Activated gamma-delta T cell (primary cell): ENCODE measurements at regions not wholly inside any gene's neighbourhood (a gene's known extent, or its start where the extent isn't known, plus 50 kb on each side); places are given as distances from the start of the nearest gene placed in this dataset.

Source experiments
- DNase-seq: peaks from one replicate; lab custom pipeline; 2025; lab: John Stamatoyannopoulos, UW

- DNase-seq, result no peak
Observed at GRCh38 chr3:40817017-40817416, 292.3 kb downstream of the ZNF621 start.

GRCh38 chr3:40821315-40821714, 296.6 kb downstream of the ZNF621 start:
- DNase-seq, result no peak

- DNase-seq, result no peak
Observed at GRCh38 chr3:40827226-40827625, 302.5 kb downstream of the ZNF621 start.

- DNase-seq, result no peak
Observed at GRCh38 chr3:40827942-40828688, 303.4 kb downstream of the ZNF621 start.

GRCh38 chr3:40828741-40829415, 304.1 kb downstream of the ZNF621 start:
- DNase-seq, result no peak

- no peak for DNase-seq
Observed at GRCh38 chr3:40829876-40830275, 305.1 kb downstream of the ZNF621 start.

- DNase-seq, result no peak
Observed at GRCh38 chr3:40837300-40837699, 312.5 kb downstream of the ZNF621 start.

- DNase-seq, result no peak
Observed at GRCh38 chr3:40841131-40841530, 316.4 kb downstream of the ZNF621 start.

- no peak for DNase-seq
Observed at GRCh38 chr3:40841570-40842109, 316.9 kb downstream of the ZNF621 start.

- no peak for DNase-seq
Observed at GRCh38 chr3:40842714-40843113, 318.0 kb downstream of the ZNF621 start.

- no peak for DNase-seq
Observed at GRCh38 chr3:40843208-40843624, 318.5 kb downstream of the ZNF621 start.

- DNase-seq, result no peak
Observed at GRCh38 chr3:40843851-40844548, 319.2 kb downstream of the ZNF621 start.

- DNase-seq, result no peak
Observed at GRCh38 chr3:40844896-40845295, 320.1 kb downstream of the ZNF621 start.

- DNase-seq, result no peak
Observed at GRCh38 chr3:40845447-40845846, 320.7 kb downstream of the ZNF621 start.

- DNase-seq, result no peak
Observed at GRCh38 chr3:40845916-40846315, 321.2 kb downstream of the ZNF621 start.

- DNase-seq, result no peak
Observed at GRCh38 chr3:40846451-40846850, 321.7 kb downstream of the ZNF621 start.

- DNase-seq, result no peak
Observed at GRCh38 chr3:40847551-40847992, 322.8 kb downstream of the ZNF621 start.

- DNase-seq, result no peak
Observed at GRCh38 chr3:40848421-40848820, 323.7 kb downstream of the ZNF621 start.

- no peak for DNase-seq
Observed at GRCh38 chr3:40850861-40851260, 326.1 kb downstream of the ZNF621 start.

- DNase-seq, result no peak
Observed at GRCh38 chr3:40851836-40852235, 327.1 kb downstream of the ZNF621 start.

- DNase-seq, result no peak
Observed at GRCh38 chr3:40852712-40853111, 328.0 kb downstream of the ZNF621 start.

- DNase-seq, result no peak
Observed at GRCh38 chr3:40853474-40853873, 328.7 kb downstream of the ZNF621 start.

GRCh38 chr3:40855871-40856270, 331.1 kb downstream of the ZNF621 start:
- DNase-seq, result no peak
